NT2/D1 (cell line): ENCODE measurements at regions not wholly inside any gene's neighbourhood (a gene's known extent, or its start where the extent isn't known, plus 50 kb on each side); places are given as distances from the start of the nearest gene placed in this dataset.

ENCODE experiments used
- DNase-seq: peaks from one replicate; pipeline ENCODE4 v3.0.0-alpha.2; 2011; ENCODE audit warnings: low read depth, low spot score
- H3K27me3 ChIP-seq: 2 replicates; pipeline ENCODE4 v1.6.0; 2011; ENCODE audit warnings: mild to moderate bottlenecking; ENCODE audit not compliant: insufficient read length, insufficient read depth
- H3K36me3 ChIP-seq: 2 replicates; pipeline ENCODE4 v1.6.1; 2011; ENCODE audit warnings: mild to moderate bottlenecking, low read length, mixed read lengths; ENCODE audit not compliant: insufficient read depth, insufficient read length
- H3K4me1 ChIP-seq: 2 replicates; pipeline ENCODE4 v1.5.1; 2011; ENCODE audit not compliant: insufficient read depth, insufficient read length
- H3K4me3 ChIP-seq: 2 replicates; pipeline ENCODE4 v1.5.1; 2011; ENCODE audit warnings: low read depth; ENCODE audit not compliant: insufficient read length
- H3K9ac ChIP-seq: 2 replicates; pipeline ENCODE4 v1.6.0; 2011; ENCODE audit warnings: low read depth; ENCODE audit not compliant: insufficient read length
- H3K9me3 ChIP-seq: 2 replicates; pipeline ENCODE4 v1.5.1; 2011; ENCODE audit warnings: mild to moderate bottlenecking, low read length; ENCODE audit not compliant: insufficient read depth
- SUZ12 ChIP-seq: IDR thresholded peaks from 2 replicates; pipeline ENCODE4 v1.6.1; 2011; ENCODE audit not compliant: insufficient read length, insufficient read depth; ENCODE audit errors: extremely low read depth
- YY1 ChIP-seq: IDR thresholded peaks from 2 replicates; pipeline ENCODE4 v1.6.1; 2011; ENCODE audit not compliant: insufficient read length, insufficient read depth
- ZNF274 ChIP-seq: IDR thresholded peaks from 2 replicates; pipeline ENCODE4 v1.6.1; 2011; ENCODE audit warnings: mild to moderate bottlenecking, low read depth, low read length

GRCh38 chr21:16322454-16322853, 592.7 kb downstream of the USP25 start:
- Histone ChIP-seq H3K9ac (no peak overlapping the region), H3K9me3 (no peaks in the 10 kb centered on the region), H3K27me3 (no peaks in the 10 kb centered on the region), H3K4me1 (no peaks in the 10 kb centered on the region), H3K36me3 (no peaks in the 10 kb centered on the region), H3K4me3 (no peak overlapping the region)
- DNase-seq = no peak
- no peak for TF ChIP-seq YY1

GRCh38 chr21:16323596-16323995, 593.8 kb downstream of the USP25 start:
- DNase-seq = no peak
- Histone ChIP-seq H3K36me3 (no peaks in the 10 kb centered on the region), H3K4me1 (no peaks in the 10 kb centered on the region), H3K27me3 (no peaks in the 10 kb centered on the region), H3K9ac (no peak overlapping the region), H3K9me3 (no peaks in the 10 kb centered on the region), H3K4me3 (no peak overlapping the region)
- TF ChIP-seq ZNF274 (no peak), YY1 (no peak), SUZ12 (no peak)

- no peak overlapping the region for H3K9ac ChIP-seq
- no peak for TF ChIP-seq YY1
- H3K27me3 ChIP-seq = no peaks in the 10 kb centered on the region
- DNase-seq = no peak
- H3K4me1 ChIP-seq = no peaks in the 10 kb centered on the region
- H3K9me3 ChIP-seq = no peaks in the 10 kb centered on the region
- H3K36me3 ChIP-seq = no peaks in the 10 kb centered on the region
- H3K4me3 ChIP-seq = no peak overlapping the region
These were observed 594.8 kb downstream of the USP25 start for GRCh38 chr21:16324630-16325029.

GRCh38 chr21:16330082-16330907, 600.5 kb downstream of the USP25 start:
- TF ChIP-seq SUZ12 (no peak), ZNF274 (no peak), YY1 (no peak)
- DNase-seq = peak; percentile 51

GRCh38 chr21:16330908-16331268, 601.1 kb downstream of the USP25 start:
- Histone ChIP-seq H3K27me3 (no peaks in the 10 kb centered on the region), H3K9ac (no peak overlapping the region), H3K4me1 (no peaks in the 10 kb centered on the region), H3K9me3 (no peaks in the 10 kb centered on the region), H3K4me3 (no peak overlapping the region), H3K36me3 (no peaks in the 10 kb centered on the region)
- peak; percentile 13 for DNase-seq
- TF ChIP-seq YY1 = no peak
- TF ChIP-seq SUZ12 = no peak

More at GRCh38 chr21:16330082-16330907, 600.5 kb downstream of the USP25 start:
- Histone ChIP-seq H3K9me3 (no peaks in the 10 kb centered on the region), H3K4me1 (no peaks in the 10 kb centered on the region), H3K4me3 (no peak overlapping the region), H3K9ac (no peak overlapping the region), H3K36me3 (no peaks in the 10 kb centered on the region), H3K27me3 (no peaks in the 10 kb centered on the region)

- Histone ChIP-seq H3K36me3 (no peaks in the 10 kb centered on the region), H3K27me3 (no peaks in the 10 kb centered on the region), H3K4me3 (no peak overlapping the region), H3K9me3 (no peaks in the 10 kb centered on the region), H3K4me1 (no peaks in the 10 kb centered on the region), H3K9ac (no peak overlapping the region)
- no peak for TF ChIP-seq SUZ12
- TF ChIP-seq YY1 = no peak
- no peak for TF ChIP-seq ZNF274
- no peak for DNase-seq
These were observed 607.5 kb downstream of the USP25 start for GRCh38 chr21:16337266-16337665.

GRCh38 chr21:16342932-16343331, 613.1 kb downstream of the USP25 start:
- H3K27me3 ChIP-seq = no peaks in the 10 kb centered on the region
- no peaks in the 10 kb centered on the region for H3K36me3 ChIP-seq
- no peak for DNase-seq
- H3K9me3 ChIP-seq = no peaks in the 10 kb centered on the region
- no peak overlapping the region for H3K9ac ChIP-seq
- H3K4me1 ChIP-seq = no peaks in the 10 kb centered on the region
- H3K4me3 ChIP-seq = no peak overlapping the region
- no peak for TF ChIP-seq SUZ12
- TF ChIP-seq YY1 = no peak
- no peak for TF ChIP-seq ZNF274
